ENCODE measurements at regions not wholly inside any gene's neighbourhood (a gene's known extent, or its start where the extent isn't known, plus 50 kb on each side); places are given as distances from the start of the nearest gene placed in this dataset.

DNA sequence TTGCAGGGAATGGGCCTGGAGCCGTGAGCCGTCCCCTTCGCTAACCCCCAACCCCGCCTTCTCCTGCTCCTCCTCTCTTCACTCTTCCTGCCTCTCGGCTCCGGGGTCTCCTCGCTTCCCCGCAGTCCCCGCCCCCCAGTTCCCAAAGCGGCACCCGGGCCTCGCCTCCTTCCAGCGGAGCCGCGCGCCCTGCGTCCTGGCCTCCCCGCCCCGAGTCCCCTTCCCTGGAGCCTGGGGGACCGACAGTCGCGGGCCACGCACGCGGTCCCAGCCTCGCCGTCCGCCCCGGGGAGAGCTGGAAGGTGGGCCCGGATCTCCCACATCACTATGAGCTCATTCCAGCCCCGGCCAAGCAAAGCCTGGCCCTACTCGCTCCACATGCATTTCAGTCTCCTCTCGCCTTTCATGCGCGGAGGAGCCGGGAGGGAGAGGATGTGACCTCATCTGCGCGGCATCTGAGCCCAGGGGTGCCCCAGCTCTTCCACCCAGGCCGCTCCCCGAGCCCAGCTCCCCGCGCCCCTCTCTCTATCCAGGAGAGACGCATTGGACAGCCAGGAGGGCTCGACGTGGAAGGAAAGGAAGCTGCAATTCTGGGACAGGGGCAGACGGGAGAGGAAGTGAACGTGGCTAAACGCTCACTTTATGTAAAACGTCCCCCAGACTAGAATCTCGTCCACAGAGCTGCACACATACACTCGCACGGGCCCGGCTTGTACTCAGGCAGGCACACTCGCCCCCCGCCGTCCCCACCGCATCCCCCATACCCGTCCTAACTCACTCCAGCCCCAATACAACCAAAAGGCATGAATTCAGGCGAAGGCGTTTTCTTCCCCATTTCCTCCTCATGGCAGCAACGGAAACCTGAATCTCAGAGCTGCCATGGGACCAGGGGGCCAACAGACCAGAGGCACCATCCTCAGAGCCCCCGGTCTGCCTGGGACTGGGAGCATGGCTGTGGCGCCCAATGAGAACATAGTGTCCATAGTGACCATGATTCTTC is 108.7 kb upstream of the CCND2 start:
- TF ChIP-seq, protein P1, sequence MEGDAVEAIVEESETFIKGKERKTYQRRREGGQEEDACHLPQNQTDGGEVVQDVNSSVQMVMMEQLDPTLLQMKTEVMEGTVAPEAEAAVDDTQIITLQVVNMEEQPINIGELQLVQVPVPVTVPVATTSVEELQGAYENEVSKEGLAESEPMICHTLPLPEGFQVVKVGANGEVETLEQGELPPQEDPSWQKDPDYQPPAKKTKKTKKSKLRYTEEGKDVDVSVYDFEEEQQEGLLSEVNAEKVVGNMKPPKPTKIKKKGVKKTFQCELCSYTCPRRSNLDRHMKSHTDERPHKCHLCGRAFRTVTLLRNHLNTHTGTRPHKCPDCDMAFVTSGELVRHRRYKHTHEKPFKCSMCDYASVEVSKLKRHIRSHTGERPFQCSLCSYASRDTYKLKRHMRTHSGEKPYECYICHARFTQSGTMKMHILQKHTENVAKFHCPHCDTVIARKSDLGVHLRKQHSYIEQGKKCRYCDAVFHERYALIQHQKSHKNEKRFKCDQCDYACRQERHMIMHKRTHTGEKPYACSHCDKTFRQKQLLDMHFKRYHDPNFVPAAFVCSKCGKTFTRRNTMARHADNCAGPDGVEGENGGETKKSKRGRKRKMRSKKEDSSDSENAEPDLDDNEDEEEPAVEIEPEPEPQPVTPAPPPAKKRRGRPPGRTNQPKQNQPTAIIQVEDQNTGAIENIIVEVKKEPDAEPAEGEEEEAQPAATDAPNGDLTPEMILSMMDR (IDR thresholded peaks at IDR 0.05), result no peak
- TF ChIP-seq POLR2A (IDR thresholded peaks at IDR 0.05), result no peak
